HG02610 (cell line): ENCODE measurements at regions not wholly inside any gene's neighbourhood (a gene's known extent, or its start where the extent isn't known, plus 50 kb on each side); places are given as distances from the start of the nearest gene placed in this dataset.
"Not testable (repeated sequence)": the region's sequence is repeated elsewhere in the genome, so short reads cannot be mapped to it uniquely, and the experiment has no call there.

Source experiments
- ATAC-seq: cut with Tn5 transposase; IDR thresholded peaks from one replicate; pipeline ENCODE4 v1.9.1; 2021; ENCODE audit warnings: mild to moderate bottlenecking, moderate library complexity; ENCODE audit not compliant: unreplicated experiment

- ATAC-seq, result no peak
These were observed 214.2 kb downstream of the KITLG start for GRCh38 chr12:88366101-88366500.

GRCh38 chr12:88367231-88367630, 213.0 kb downstream of the KITLG start:
- no peak for ATAC-seq

GRCh38 chr12:88368077-88368476, 212.2 kb downstream of the KITLG start:
- ATAC-seq, result not testable (repeated sequence)

GRCh38 chr12:88371416-88372183, 208.7 kb downstream of the KITLG start:
- no peak for ATAC-seq

GRCh38 chr12:88375306-88376305, 204.7 kb downstream of the KITLG start:
- ATAC-seq, result no peak

- no peak for ATAC-seq
These were observed 202.3 kb downstream of the KITLG start for GRCh38 chr12:88377973-88378372.

- ATAC-seq, result no peak
These were observed 198.8 kb downstream of the KITLG start for GRCh38 chr12:88381466-88381865.

- ATAC-seq, result no peak
These were observed 196.9 kb downstream of the KITLG start for GRCh38 chr12:88383405-88383804.

GRCh38 chr12:88388566-88389540, 191.4 kb downstream of the KITLG start:
- ATAC-seq, result peak; percentile 63

- ATAC-seq, result no peak
These were observed 189.5 kb downstream of the KITLG start for GRCh38 chr12:88390811-88391210.

- ATAC-seq, result peak; percentile 73
These were observed 188.7 kb downstream of the KITLG start for GRCh38 chr12:88391556-88391955.

GRCh38 chr12:88393017-88393767, 187.1 kb downstream of the KITLG start:
- ATAC-seq, result peak; percentile 20

GRCh38 chr12:88398031-88398430, 182.2 kb downstream of the KITLG start:
- ATAC-seq, result no peak

GRCh38 chr12:88399811-88400210, 180.5 kb downstream of the KITLG start:
- ATAC-seq, result no peak

GRCh38 chr12:88400302-88400701, 180.0 kb downstream of the KITLG start:
- ATAC-seq, result no peak

GRCh38 chr12:88401155-88401554, 179.1 kb downstream of the KITLG start:
- no peak for ATAC-seq

GRCh38 chr12:88406905-88407304, 173.4 kb downstream of the KITLG start:
- ATAC-seq, result no peak

GRCh38 chr12:88408823-88409222, 171.4 kb downstream of the KITLG start:
- no peak for ATAC-seq

GRCh38 chr12:88409257-88409656, 171.0 kb downstream of the KITLG start:
- ATAC-seq, result no peak

GRCh38 chr12:88411689-88412088, 168.6 kb downstream of the KITLG start:
- no peak for ATAC-seq
